ENCODE measurements at regions not wholly inside any gene's neighbourhood (a gene's known extent, or its start where the extent isn't known, plus 50 kb on each side); places are given as distances from the start of the nearest gene placed in this dataset.
A peak's percentile ranks its signal among the peaks of the same experiment; 100 is the strongest.

- intact Hi-C loops (cut with DNase I): no loop called here
- Histone ChIP-seq H3K27me3 (no peaks in the 10 kb centered on the region), H3K36me3 (no peaks in the 10 kb centered on the region), H3K4me1 (peaks cover 0 to under 1% (median 0%) of the 10 kb centered on the region in 4 donors), H3K9me3 (no peaks in the 10 kb centered on the region), H3K4me3 (no peak overlapping the region), H3K27ac (no peak overlapping the region)
- no peak for ATAC-seq
- TF ChIP-seq POLR2A (IDR thresholded peaks at IDR 0.05): no peak
- DNase-seq: no peak
- WGBS (ENCODE audit: insufficient coverage, low coverage, low lambda C conversion rate, missing lambda C conversion rate): 56% methylated on average over 2 of the region's 9 CpGs
Measured at GRCh38 chr2:134183679-134184078, 70.2 kb upstream of the MGAT5 start.

DNA sequence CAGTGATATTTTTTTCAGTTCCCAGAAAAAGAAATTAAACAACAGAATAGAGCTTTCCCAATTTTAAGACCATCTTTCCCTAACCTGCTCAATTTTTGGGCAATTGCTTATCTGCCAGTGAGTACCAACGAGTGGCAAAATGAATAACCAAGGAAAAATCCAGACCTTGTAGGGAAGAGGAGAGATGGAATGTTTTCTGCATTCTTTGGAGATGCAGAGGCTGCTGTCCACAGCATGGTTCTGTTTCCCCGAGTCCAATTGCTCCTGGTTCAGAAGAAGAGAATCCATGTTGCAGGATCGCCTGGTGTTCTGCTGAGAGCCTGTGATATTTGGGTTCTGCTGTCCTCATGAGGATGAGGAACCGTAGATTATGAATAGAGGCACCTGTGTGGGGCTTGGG is 68.2 kb upstream of the MGAT5 start:
- H3K4me3 ChIP-seq: no peak overlapping the region
- H3K36me3 ChIP-seq: no peaks in the 10 kb centered on the region
- H3K27me3 ChIP-seq: no peaks in the 10 kb centered on the region
- no peak for DNase-seq
- H3K27ac ChIP-seq: no peak overlapping the region
- H3K4me1 ChIP-seq: peaks cover 0 to 4% (median 0%) of the 10 kb centered on the region in 4 donors
- WGBS (ENCODE audit: insufficient coverage, low coverage, low lambda C conversion rate, missing lambda C conversion rate): 94% methylated on average over 4 of the region's 4 CpGs
- no peaks in the 10 kb centered on the region for H3K9me3 ChIP-seq
- ATAC-seq: no peak
- intact Hi-C loops (cut with DNase I): no loop called here
- TF ChIP-seq CTCF (IDR thresholded peaks at IDR 0.05) (no peak), POLR2A (IDR thresholded peaks at IDR 0.05) (no peak)

- TF ChIP-seq POLR2A (IDR thresholded peaks at IDR 0.05) (no peak), CTCF (IDR thresholded peaks at IDR 0.05) (no peak)
- peak in 1 of 3 donors; percentile 42 for DNase-seq
- peak; percentile 46 to 92 (median 52) for ATAC-seq
- Histone ChIP-seq H3K27ac (peak overlapping the region in 2 of 3 donors; percentile 15 to 48), H3K27me3 (no peaks in the 10 kb centered on the region), H3K9me3 (no peaks in the 10 kb centered on the region), H3K4me3 (no peak overlapping the region), H3K4me1 (peaks cover 0 to 4% (median 0%) of the 10 kb centered on the region in 4 donors), H3K36me3 (no peaks in the 10 kb centered on the region)
- intact Hi-C loops (cut with DNase I): no loop called here
- WGBS (ENCODE audit: insufficient coverage, low coverage, low lambda C conversion rate, missing lambda C conversion rate): 72% methylated on average over 3 of the region's 6 CpGs
Measured at GRCh38 chr2:134189009-134189720, 64.7 kb upstream of the MGAT5 start.

DNA sequence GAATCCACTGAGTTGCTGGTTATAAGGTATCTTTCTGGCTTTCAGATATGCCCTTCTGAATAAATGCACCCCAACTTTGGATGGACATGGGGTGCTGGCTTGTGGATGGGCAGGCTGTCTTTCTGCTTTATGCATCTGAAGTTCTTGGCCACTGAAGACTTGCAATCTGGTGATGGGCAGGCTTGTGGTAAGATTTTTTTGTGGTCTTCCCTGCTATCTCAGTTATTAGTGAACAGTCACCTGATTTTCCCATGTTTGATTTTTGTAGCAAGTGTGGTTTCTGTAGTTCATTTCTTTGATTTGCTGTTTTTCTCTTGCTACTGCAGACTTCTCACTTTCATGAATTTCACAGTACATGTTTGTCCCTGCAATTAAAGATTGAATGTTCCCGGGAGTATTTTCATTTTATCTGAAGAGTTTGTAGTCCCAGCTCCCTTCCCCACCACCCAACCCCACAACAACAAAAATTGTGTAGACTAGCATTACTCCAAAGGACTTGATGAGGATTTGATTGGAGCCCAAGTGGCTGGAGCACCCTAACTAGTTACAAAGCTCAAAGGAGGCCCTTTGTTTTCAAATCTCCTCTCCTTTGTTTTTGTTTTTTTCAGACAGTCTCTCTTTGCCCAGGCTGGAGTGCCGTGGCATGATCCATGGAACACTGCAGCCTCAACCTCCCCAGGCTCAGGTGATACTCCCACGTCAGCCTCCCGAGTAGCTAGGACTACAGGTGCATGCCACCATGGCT is 63.6 kb upstream of the MGAT5 start:
- no peaks in the 10 kb centered on the region for H3K27me3 ChIP-seq
- WGBS (ENCODE audit: insufficient coverage, low coverage, low lambda C conversion rate, missing lambda C conversion rate): 98% methylated on average over 4 of the region's 4 CpGs
- intact Hi-C loops (cut with DNase I): no loop called here
- H3K27ac ChIP-seq: no peak overlapping the region
- no peaks in the 10 kb centered on the region for H3K36me3 ChIP-seq
- TF ChIP-seq POLR2A (IDR thresholded peaks at IDR 0.05) (no peak), CTCF (IDR thresholded peaks at IDR 0.05) (no peak)
- H3K4me1 ChIP-seq: peaks cover 0 to 4% (median 0%) of the 10 kb centered on the region in 4 donors
- no peaks in the 10 kb centered on the region for H3K9me3 ChIP-seq
- no peak overlapping the region for H3K4me3 ChIP-seq
- ATAC-seq (no peak), DNase-seq (no peak)

DNA sequence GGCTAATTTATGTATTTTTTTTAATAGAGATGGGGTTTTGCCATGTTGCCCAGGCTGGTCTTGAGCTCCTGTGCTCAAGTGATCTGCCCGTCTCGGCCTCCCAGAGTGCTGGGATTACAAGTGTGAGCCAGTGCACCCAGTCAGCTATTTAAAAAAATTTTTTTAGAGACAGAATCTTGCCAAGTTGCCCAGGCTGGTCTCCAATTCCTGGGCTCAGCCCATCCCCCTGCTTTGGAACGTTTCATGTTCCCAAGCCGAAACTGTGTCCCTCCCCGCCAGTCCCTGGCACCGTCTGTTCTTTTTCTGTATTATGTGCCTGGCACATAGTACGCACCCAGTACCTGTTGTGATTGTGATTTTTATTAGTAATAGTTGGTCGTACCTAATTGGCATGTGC is 63.1 kb upstream of the MGAT5 start:
- H3K27me3 ChIP-seq: no peaks in the 10 kb centered on the region
- H3K36me3 ChIP-seq: no peaks in the 10 kb centered on the region
- peaks cover 0 to 4% (median 0%) of the 10 kb centered on the region in 4 donors for H3K4me1 ChIP-seq
- TF ChIP-seq POLR2A (IDR thresholded peaks at IDR 0.05): no peak
- TF ChIP-seq CTCF (IDR thresholded peaks at IDR 0.05): no peak
- DNase-seq (no peak), ATAC-seq (no peak)
- no peak overlapping the region for H3K4me3 ChIP-seq
- WGBS (ENCODE audit: insufficient coverage, low coverage, low lambda C conversion rate, missing lambda C conversion rate): 92% methylated on average over 8 of the region's 8 CpGs
- intact Hi-C loops (cut with DNase I): no loop called here
- no peak overlapping the region for H3K27ac ChIP-seq
- no peaks in the 10 kb centered on the region for H3K9me3 ChIP-seq

All from right lobe of liver (tissue), 6 donors.